GM21717 (cell line): ENCODE measurements at regions not wholly inside any gene's neighbourhood (a gene's known extent, or its start where the extent isn't known, plus 50 kb on each side); places are given as distances from the start of the nearest gene placed in this dataset.

Experiments
- ATAC-seq: cut with Tn5 transposase; IDR thresholded peaks from one replicate; pipeline ENCODE4 v1.9.1; 2021; ENCODE audit warnings: mild to moderate bottlenecking, moderate library complexity; ENCODE audit not compliant: unreplicated experiment

GRCh38 chr10:128280271-128280670 lies 154.0 kb upstream of the MKI67 start:
- ATAC-seq = no peak

- ATAC-seq = no peak
Observed at GRCh38 chr10:128281343-128281742, 155.1 kb upstream of the MKI67 start.

GRCh38 chr10:128281861-128282260 lies 155.6 kb upstream of the MKI67 start:
- ATAC-seq = no peak

- ATAC-seq = no peak
Observed at GRCh38 chr10:128286141-128286761, 160.0 kb upstream of the MKI67 start.

GRCh38 chr10:128286762-128287500 lies 160.7 kb upstream of the MKI67 start:
- ATAC-seq = no peak

- ATAC-seq = no peak
Observed at GRCh38 chr10:128287921-128288320, 161.7 kb upstream of the MKI67 start.

GRCh38 chr10:128289621-128290020 lies 163.4 kb upstream of the MKI67 start:
- no peak for ATAC-seq

GRCh38 chr10:128295003-128295402 lies 168.8 kb upstream of the MKI67 start:
- ATAC-seq = no peak

GRCh38 chr10:128296253-128297007 lies 170.2 kb upstream of the MKI67 start:
- no peak for ATAC-seq

- no peak for ATAC-seq
Observed at GRCh38 chr10:128297709-128298378, 171.6 kb upstream of the MKI67 start.

GRCh38 chr10:128298587-128298986 lies 172.4 kb upstream of the MKI67 start:
- no peak for ATAC-seq

- ATAC-seq = no peak
Observed at GRCh38 chr10:128300290-128300824, 174.1 kb upstream of the MKI67 start.

- no peak for ATAC-seq
Observed at GRCh38 chr10:128301051-128301450, 174.8 kb upstream of the MKI67 start.

- ATAC-seq = no peak
Observed at GRCh38 chr10:128302808-128303207, 176.6 kb upstream of the MKI67 start.

- no peak for ATAC-seq
Observed at GRCh38 chr10:128304271-128304670, 178.0 kb upstream of the MKI67 start.

GRCh38 chr10:128305601-128306345 lies 179.6 kb upstream of the MKI67 start:
- no peak for ATAC-seq

GRCh38 chr10:128306535-128306934 lies 180.3 kb upstream of the MKI67 start:
- no peak for ATAC-seq

GRCh38 chr10:128306966-128307365 lies 180.7 kb upstream of the MKI67 start:
- no peak for ATAC-seq

GRCh38 chr10:128307820-128308219 lies 181.6 kb upstream of the MKI67 start:
- no peak for ATAC-seq

GRCh38 chr10:128310971-128311658 lies 184.9 kb upstream of the MKI67 start:
- ATAC-seq = no peak
